HepG2 (cell line): ENCODE measurements at regions not wholly inside any gene's neighbourhood (a gene's known extent, or its start where the extent isn't known, plus 50 kb on each side); places are given as distances from the start of the nearest gene placed in this dataset.

Source experiments
- ARID2 ChIP-seq: sonication (generic); formaldehyde crosslinking; IDR thresholded peaks from 2 replicates; pipeline ENCODE4 v1.8.1; 2022; ENCODE audit warnings: mild to moderate bottlenecking, missing genetic modification reagents, borderline replicate concordance
- CEBPB ChIP-seq: IDR thresholded peaks from 2 replicates; pipeline ENCODE4 v1.6.1; 2011; ENCODE audit warnings: low read depth, low read length, improper control_type of control experiment, borderline replicate concordance
- EZH2 ChIP-seq: conservative IDR thresholded peaks from 2 replicates; pipeline ENCODE4 v1.6.1; 2012; ENCODE audit warnings: mild to moderate bottlenecking, low read depth, low read length, moderate library complexity
- IRF1 ChIP-seq: sonication (generic); formaldehyde crosslinking; IDR thresholded peaks from 2 replicates; pipeline ENCODE4 v1.4.0; 2020; ENCODE audit warnings: low read depth, mild to moderate bottlenecking, missing genetic modification reagents
- JUNB ChIP-seq: sonication (generic); formaldehyde crosslinking; IDR thresholded peaks from 2 replicates; pipeline ENCODE4 v1.8.0; 2022; ENCODE audit warnings: missing genetic modification reagents, mild to moderate bottlenecking, borderline replicate concordance
- KDM2A ChIP-seq: sonication (generic); formaldehyde crosslinking; IDR thresholded peaks from 2 replicates; pipeline ENCODE4 v1.4.0; 2020; ENCODE audit warnings: low read depth, missing genetic modification reagents, borderline replicate concordance
- KLF16 ChIP-seq, 2 experiments: sonication (generic) in 1 of 2; formaldehyde crosslinking in 1 of 2; IDR thresholded peaks; 2 replicates each; pipeline versions ENCODE4 v1.6.1 to v1.8.0; 2016 to 2023; ENCODE audit warnings: missing genetic modification reagents in 2 of 2, missing compliant biosample characterization in 1 of 2
- NFYC ChIP-seq: IDR thresholded peaks from 2 replicates; pipeline ENCODE4 v1.6.1; 2016; ENCODE audit warnings: missing genetic modification reagents, missing compliant biosample characterization
- NR2F1 ChIP-seq, 2 experiments: fragments of 450-650 bp in 1 of 2; formaldehyde crosslinking in 1 of 2; IDR thresholded peaks; 2 replicates each; pipeline versions ENCODE4 v1.5.0 to v1.6.1; 2016 to 2020; ENCODE audit warnings: mild to moderate bottlenecking in 1 of 2, missing compliant biosample characterization in 1 of 2, missing genetic modification reagents in 1 of 2, moderate library complexity in 1 of 2
- SKI ChIP-seq: fragments of 450-650 bp; IDR thresholded peaks from one replicate; pipeline ENCODE4 v1.6.1; 2018; ENCODE audit warnings: mild to moderate bottlenecking; ENCODE audit not compliant: partially characterized antibody
- ZNF513 ChIP-seq: sonication (generic); formaldehyde crosslinking; conservative IDR thresholded peaks from 2 replicates; pipeline ENCODE4 v1.5.0; 2020; ENCODE audit warnings: missing genetic modification reagents
- ZNF549 ChIP-seq: sonication (generic); formaldehyde crosslinking; IDR thresholded peaks from 2 replicates; pipeline ENCODE4 v1.5.0; 2020; ENCODE audit warnings: missing genetic modification reagents
- ZNF558 ChIP-seq: sonication (generic); formaldehyde crosslinking; IDR thresholded peaks from 2 replicates; pipeline ENCODE4 v1.9.0; 2022; ENCODE audit warnings: mild to moderate bottlenecking, missing genetic modification reagents, borderline replicate concordance
- ZSCAN9 ChIP-seq: IDR thresholded peaks from 2 replicates; pipeline ENCODE4 v1.6.1; 2016; ENCODE audit warnings: borderline replicate concordance

GRCh38 chr11:29913352-29913751 lies 103.5 kb downstream of the KCNA4 start:
- TF ChIP-seq IRF1 = no peak
- TF ChIP-seq ZNF558 (CRISPR knock-in tag) = no peak
- no peak for TF ChIP-seq NR2F1 (CRISPR knock-in tag; IDR thresholded peaks at IDR 0.05)
- TF ChIP-seq SKI = no peak
- TF ChIP-seq ZSCAN9 (CRISPR knock-in tag) = no peak
- TF ChIP-seq ZNF549 (CRISPR knock-in tag) = no peak
- TF ChIP-seq NFYC (CRISPR knock-in tag) = no peak
- no peak for TF ChIP-seq KLF16 (CRISPR knock-in tag; IDR thresholded peaks at IDR 0.05)
- no peak for TF ChIP-seq CEBPB
- TF ChIP-seq ARID2 (CRISPR knock-in tag) = no peak
- no peak for TF ChIP-seq JUNB (CRISPR knock-in tag)
- no peak for TF ChIP-seq KDM2A (CRISPR knock-in tag)
- no peak for TF ChIP-seq ZNF513 (CRISPR knock-in tag)
- TF ChIP-seq EZH2 = no peak
